Hepatocyte (in vitro differentiated cells): ENCODE measurements at regions not wholly inside any gene's neighbourhood (a gene's known extent, or its start where the extent isn't known, plus 50 kb on each side); places are given as distances from the start of the nearest gene placed in this dataset. TPM values are rescaled to one million over a fixed set of nuclear protein-coding genes. Genes with fewer than 3 reads are reported as not detected.

Source experiments
- DNase-seq: peaks from one replicate; pipeline ENCODE4 v3.0.0-alpha.2; 2016; ENCODE audit warnings: low spot score
- H2AFZ ChIP-seq: fragments of 200-600 bp; sonication (generic); 2 replicates; pipeline ENCODE4 v1.6.0; 2016; ENCODE audit warnings: antibody characterized with exemption, mild to moderate bottlenecking
- H3K27ac ChIP-seq: fragments of 200-600 bp; sonication (generic); 2 replicates; pipeline ENCODE4 v1.5.1; 2016; ENCODE audit warnings: mild to moderate bottlenecking
- H3K27me3 ChIP-seq: fragments of 200-600 bp; sonication (generic); 2 replicates; pipeline ENCODE4 v1.6.1; 2016
- H3K36me3 ChIP-seq: fragments of 200-600 bp; sonication (generic); replicated peaks from 2 replicates; pipeline ENCODE4 v1.5.1; 2016; ENCODE audit warnings: low read depth; ENCODE audit not compliant: insufficient read depth
- H3K4me1 ChIP-seq: fragments of 200-600 bp; sonication (generic); 2 replicates; pipeline ENCODE4 v1.5.1; 2016; ENCODE audit warnings: mild to moderate bottlenecking, moderate library complexity; ENCODE audit not compliant: insufficient read depth
- H3K4me2 ChIP-seq: fragments of 200-600 bp; sonication (generic); 2 replicates; pipeline ENCODE4 v1.6.0; 2016
- H3K4me3 ChIP-seq: fragments of 200-600 bp; sonication (generic); 2 replicates; pipeline ENCODE4 v1.5.1; 2016; ENCODE audit warnings: mild to moderate bottlenecking
- H3K79me2 ChIP-seq: fragments of 200-600 bp; sonication (generic); 2 replicates; pipeline ENCODE4 v1.6.0; 2017; ENCODE audit warnings: mild to moderate bottlenecking
- H3K9me2 ChIP-seq: fragments of 200-600 bp; sonication (generic); replicated peaks from 2 replicates; pipeline ENCODE4 v1.6.0; 2017; ENCODE audit warnings: mild to moderate bottlenecking; ENCODE audit not compliant: insufficient read depth
- H3K9me3 ChIP-seq: fragments of 200-600 bp; sonication (generic); 2 replicates; pipeline ENCODE4 v1.5.1; 2016; ENCODE audit warnings: low read depth, mild to moderate bottlenecking
- H4K20me1 ChIP-seq: fragments of 200-600 bp; sonication (generic); 2 replicates; pipeline ENCODE4 v1.6.0; 2016; ENCODE audit warnings: mild to moderate bottlenecking; ENCODE audit not compliant: insufficient read depth, poor library complexity, severe bottlenecking
- CTCF ChIP-seq: fragments of 200-600 bp; sonication (generic); IDR thresholded peaks from 2 replicates; pipeline ENCODE4 v1.5.1; 2016; ENCODE audit warnings: antibody characterized with exemption, mild to moderate bottlenecking; ENCODE audit not compliant: poor library complexity
- EZH2 ChIP-seq: fragments of 200-600 bp; sonication (generic); IDR thresholded peaks from 2 replicates; pipeline ENCODE4 v1.6.1; 2016; ENCODE audit warnings: antibody characterized with exemption, mild to moderate bottlenecking, borderline replicate concordance
- EZH2phosphoT487 ChIP-seq: fragments of 200-600 bp; sonication (generic); IDR thresholded peaks from one replicate; pipeline ENCODE4 v1.6.1; 2018; ENCODE audit warnings: antibody characterized with exemption, mild to moderate bottlenecking, low read depth, moderate library complexity; ENCODE audit not compliant: unreplicated experiment, severe bottlenecking
- WGBS: methylation state at CpG from one replicate; pipeline ENCODE4 v1.1.6; 2016; ENCODE audit warnings: low lambda C conversion rate; ENCODE audit errors: missing lambda C conversion rate; 5-methylcytosine and 5-hydroxymethylcytosine counted together
- small RNA-seq: library from RNA; depleted of rRNA; stranded (forward); fragments of <200 nt; gene quantifications from one replicate; pipeline ENCODE3, GENCODE V24; 2014

GRCh38 chr12:86333955-86334522 lies 77.8 kb upstream of the MGAT4C start:
- Histone ChIP-seq H3K36me3 (no peaks in the 10 kb centered on the region), H3K4me1 (no peaks in the 10 kb centered on the region), H3K9me2 (no peaks in the 10 kb centered on the region), H3K9me3 (no peaks in the 10 kb centered on the region), H2AFZ (no peak overlapping the region), H3K27me3 (no peaks in the 10 kb centered on the region), H4K20me1 (no peaks in the 10 kb centered on the region), H3K4me2 (no peak overlapping the region), H3K79me2 (no peaks in the 10 kb centered on the region), H3K4me3 (no peak overlapping the region), H3K27ac (no peak overlapping the region)
- no peak for DNase-seq
- TF ChIP-seq EZH2phosphoT487, result no peak
- no peak for TF ChIP-seq EZH2
- no peak for TF ChIP-seq CTCF
- WGBS, result 39% methylated on average over 2 of the region's 2 CpGs

- no peaks in the 10 kb centered on the region for H4K20me1 ChIP-seq
- H3K4me1 ChIP-seq, result no peaks in the 10 kb centered on the region
- H3K27me3 ChIP-seq, result no peaks in the 10 kb centered on the region
- H3K36me3 ChIP-seq, result no peaks in the 10 kb centered on the region
- no peak for TF ChIP-seq EZH2
- no peak overlapping the region for H3K27ac ChIP-seq
- no peak overlapping the region for H3K4me2 ChIP-seq
- no peak overlapping the region for H3K4me3 ChIP-seq
- 24% methylated on average over 2 of the region's 2 CpGs for WGBS
- H2AFZ ChIP-seq, result no peak overlapping the region
- no peaks in the 10 kb centered on the region for H3K9me2 ChIP-seq
- H3K79me2 ChIP-seq, result no peaks in the 10 kb centered on the region
- no peaks in the 10 kb centered on the region for H3K9me3 ChIP-seq
- no peak for DNase-seq
These were observed 75.3 kb upstream of the MGAT4C start for GRCh38 chr12:86331457-86331856.

- no peak for TF ChIP-seq CTCF
- TF ChIP-seq EZH2, result no peak
- TF ChIP-seq EZH2phosphoT487, result no peak
- 88% methylated on average over 4 of the region's 4 CpGs for WGBS
- H3K36me3 ChIP-seq, result no peaks in the 10 kb centered on the region
- no peaks in the 10 kb centered on the region for H4K20me1 ChIP-seq
- no peaks in the 10 kb centered on the region for H3K4me1 ChIP-seq
- DNase-seq, result no peak
- H3K9me3 ChIP-seq, result no peaks in the 10 kb centered on the region
- no peak overlapping the region for H3K4me3 ChIP-seq
- H3K79me2 ChIP-seq, result no peaks in the 10 kb centered on the region
- H3K4me2 ChIP-seq, result no peak overlapping the region
- no peak overlapping the region for H2AFZ ChIP-seq
- H3K27me3 ChIP-seq, result no peaks in the 10 kb centered on the region
- H3K9me2 ChIP-seq, result no peaks in the 10 kb centered on the region
- no peak overlapping the region for H3K27ac ChIP-seq
These were observed 74.8 kb upstream of the MGAT4C start for GRCh38 chr12:86331012-86331411.

- Histone ChIP-seq H3K27me3 (no peaks in the 10 kb centered on the region), H3K4me1 (no peaks in the 10 kb centered on the region), H3K9me2 (no peaks in the 10 kb centered on the region), H3K27ac (no peak overlapping the region), H3K4me2 (no peak overlapping the region), H3K36me3 (no peaks in the 10 kb centered on the region), H4K20me1 (no peaks in the 10 kb centered on the region), H3K79me2 (no peaks in the 10 kb centered on the region), H3K9me3 (no peaks in the 10 kb centered on the region), H3K4me3 (no peak overlapping the region), H2AFZ (no peak overlapping the region)
- 85% methylated on average over 4 of the region's 4 CpGs for WGBS
- TF ChIP-seq EZH2 (no peak), EZH2phosphoT487 (no peak), CTCF (no peak)
- no peak for DNase-seq
These were observed 56.0 kb upstream of the MGAT4C start for GRCh38 chr12:86312232-86312631.

Small RNA genes in the stretch of these regions (small RNA-seq; reads per million reads assigned to genes)
- not detected for gene AC079598.2
- gene AC079598.3, result not detected
- gene AC079598.4, result not detected
- not detected for gene CYCSP30
